HCT116 (cell line): ENCODE measurements at regions not wholly inside any gene's neighbourhood (a gene's known extent, or its start where the extent isn't known, plus 50 kb on each side); places are given as distances from the start of the nearest gene placed in this dataset.

Experiments
- ATAC-seq: fragments of 200-7000 bp; cut with Tn5 transposase; 2 replicates; pipeline ENCODE4 v1.9.1; 2020; ENCODE audit warnings: mild to moderate bottlenecking, moderate library complexity
- BruUV-seq: library from RNA; stranded (reverse); fragments of 400-500 nt; replicated peaks from 2 replicates; lab custom pipeline; 2021; lab: Mats Ljungman, UMichigan
- CTCF ChIA-PET: fragments of 300-600 bp; sonication (Branson Sonifier 250); formaldehyde crosslinking; loops from one replicate; lab custom pipeline; 2021; ENCODE audit warnings: antibody characterized with exemption; lab: Charles Lee
- POLR2A ChIA-PET: fragments of 300-600, 350-600 bp; sonication (Branson Sonifier 250); formaldehyde crosslinking; loops from one replicate; lab custom pipeline; 2021; ENCODE audit warnings: antibody characterized with exemption; lab: Charles Lee
- RAD21 ChIA-PET, 2 experiments: fragments of 300-600 bp; sonication (Branson Sonifier 250); formaldehyde crosslinking; loops; one replicate each; lab custom pipeline; 2023; ENCODE audit warnings: low total read pairs in 2 of 2; ENCODE audit not compliant: uncharacterized antibody in 2 of 2, unreplicated experiment in 2 of 2, low non-redundant PET in 1 of 2; lab: Charles Lee
- DNase-seq: peaks from one replicate; pipeline ENCODE4 v3.0.0-alpha.2; 2010; ENCODE audit warnings: low read depth, low spot score
- H2AFZ ChIP-seq: fragments of 200-600 bp; shearing (Covaris generic), sonication (generic); 2 replicates; pipeline ENCODE4 v1.6.1; 2017; ENCODE audit warnings: low read depth, mixed run types, mixed read lengths, antibody characterized with exemption, low read length; ENCODE audit not compliant: poor library complexity, severe bottlenecking
- H3K27ac ChIP-seq: 2 replicates; pipeline ENCODE4 v1.5.1; 2012; ENCODE audit warnings: low read depth, low read length
- H3K27me3 ChIP-seq: fragments of 200-600 bp; sonication (generic); 2 replicates; pipeline ENCODE4 v1.6.1; 2016; ENCODE audit warnings: mixed run types, low read length, mixed read lengths; ENCODE audit not compliant: insufficient read depth
- H3K36me3 ChIP-seq, 2 experiments: fragments of 200-500 bp in 1 of 2; fragments of 200-600 bp in 1 of 2; sonication (Bioruptor generic) in 1 of 2; sonication (generic) in 1 of 2; 2 replicates each; pipeline versions ENCODE4 v1.5.1 to v1.6.1; 2014 to 2016; ENCODE audit warnings: low read length in 2 of 2, inconsistent platforms in 1 of 2, mixed read lengths in 1 of 2, mixed run types in 1 of 2; ENCODE audit not compliant: insufficient read depth in 2 of 2, control insufficient read depth in 1 of 2
- H3K4me1 ChIP-seq, 2 experiments: fragments of 200-600 bp in 1 of 2; sonication (generic) in 1 of 2; 2 replicates each; pipeline versions ENCODE4 v1.5.1 to v1.6.1; 2012 to 2017; ENCODE audit warnings: low read length in 2 of 2, inconsistent platforms in 1 of 2, mild to moderate bottlenecking in 1 of 2, mixed read lengths in 1 of 2, mixed run types in 1 of 2, moderate library complexity in 1 of 2; ENCODE audit not compliant: insufficient read depth in 2 of 2, control insufficient read depth in 1 of 2
- H3K4me2 ChIP-seq: fragments of 200-600 bp; sonication (generic); 2 replicates; pipeline ENCODE4 v1.6.1; 2017; ENCODE audit warnings: mixed run types, low read length, mixed read lengths
- H3K4me3 ChIP-seq, 2 experiments: fragments of 200-600 bp in 1 of 2; sonication (generic) in 1 of 2; replicated peaks in 1 of 2; 2 replicates each; pipeline ENCODE4 v1.5.1; 2011 to 2016; ENCODE audit warnings: low read length in 2 of 2, control low read depth in 1 of 2, low read depth in 1 of 2, mild to moderate bottlenecking in 1 of 2, mixed read lengths in 1 of 2, mixed run types in 1 of 2
- H3K79me2 ChIP-seq: fragments of 200-600 bp; sonication (generic); 2 replicates; pipeline ENCODE4 v1.6.1; 2017; ENCODE audit warnings: mild to moderate bottlenecking, mixed run types, low read length, moderate library complexity, mixed read lengths; ENCODE audit not compliant: insufficient read depth
- H3K9ac ChIP-seq: fragments of 200-600 bp; sonication (generic); 2 replicates; pipeline ENCODE4 v1.6.1; 2016; ENCODE audit warnings: low read length, mixed read lengths
- H3K9me2 ChIP-seq: fragments of 200-600 bp; sonication (generic), shearing (Covaris generic); 2 replicates; pipeline ENCODE4 v1.6.1; 2017; ENCODE audit warnings: mixed run types, mild to moderate bottlenecking, moderate library complexity; ENCODE audit not compliant: insufficient read depth
- H3K9me3 ChIP-seq, 2 experiments: fragments of 200-500 bp in 1 of 2; fragments of 200-600 bp in 1 of 2; sonication (Bioruptor generic) in 1 of 2; sonication (generic) in 1 of 2; 2 replicates each; pipeline ENCODE4 v1.6.1; 2014 to 2017; ENCODE audit warnings: low read length in 2 of 2, mixed read lengths in 2 of 2, inconsistent platforms in 1 of 2, low read depth in 1 of 2, mild to moderate bottlenecking in 1 of 2, mixed run types in 1 of 2, moderate library complexity in 1 of 2; ENCODE audit not compliant: control insufficient read depth in 1 of 2, insufficient read depth in 1 of 2
- H4K20me1 ChIP-seq: fragments of 200-600 bp; sonication (generic), shearing (Covaris generic); 2 replicates; pipeline ENCODE4 v1.6.1; 2017; ENCODE audit warnings: mixed run types, mild to moderate bottlenecking, moderate library complexity; ENCODE audit not compliant: insufficient read depth
- ATF3 ChIP-seq: IDR thresholded peaks from 2 replicates; pipeline ENCODE4 v1.6.1; 2012
- CBX3 ChIP-seq: IDR thresholded peaks from 2 replicates; pipeline ENCODE4 v1.6.1; 2012; ENCODE audit warnings: low read depth
- CEBPB ChIP-seq: IDR thresholded peaks from 2 replicates; pipeline ENCODE4 v1.6.1; 2012; ENCODE audit warnings: low read depth
- CTCF ChIP-seq, 3 experiments: fragments of 200-600 bp in 1 of 3; sonication (generic) in 1 of 3; IDR thresholded peaks in 2 of 3; conservative IDR thresholded peaks in 1 of 3; 2 replicates each; pipeline ENCODE4 v1.5.1; 2012 to 2017; ENCODE audit warnings: low read depth in 2 of 3, low read length in 2 of 3, antibody characterized with exemption in 1 of 3, borderline replicate concordance in 1 of 3, control low read depth in 1 of 3, mild to moderate bottlenecking in 1 of 3, mixed read lengths in 1 of 3, mixed run types in 1 of 3, moderate library complexity in 1 of 3; ENCODE audit not compliant: insufficient read depth in 1 of 3
- EGR1 ChIP-seq: IDR thresholded peaks from 2 replicates; pipeline ENCODE4 v1.6.1; 2012; ENCODE audit warnings: low read depth
- ELF1 ChIP-seq: IDR thresholded peaks from 2 replicates; pipeline ENCODE4 v1.6.1; 2012; ENCODE audit warnings: low read depth, borderline replicate concordance
- JUND ChIP-seq: IDR thresholded peaks from 2 replicates; pipeline ENCODE4 v1.6.1; 2012
- MAX ChIP-seq: IDR thresholded peaks from 2 replicates; pipeline ENCODE4 v1.6.1; 2012
- POLR2A ChIP-seq: IDR thresholded peaks from 2 replicates; pipeline ENCODE4 v1.7.0; 2011; ENCODE audit warnings: borderline replicate concordance; ENCODE audit not compliant: insufficient read depth, insufficient read length; ENCODE audit errors: extremely low read depth
- POLR2AphosphoS5 ChIP-seq: IDR thresholded peaks from 2 replicates; pipeline ENCODE4 v1.6.1; 2011; ENCODE audit warnings: mild to moderate bottlenecking, low read depth, low read length, moderate library complexity
- RAD21 ChIP-seq: IDR thresholded peaks from 2 replicates; pipeline ENCODE4 v1.6.1; 2012; ENCODE audit warnings: low read depth, mild to moderate bottlenecking
- REST ChIP-seq: IDR thresholded peaks from 2 replicates; pipeline ENCODE4 v1.6.1; 2012; ENCODE audit warnings: low read depth
- TCF7L2 ChIP-seq: IDR thresholded peaks from 2 replicates; pipeline ENCODE4 v1.7.0; 2011; ENCODE audit warnings: borderline replicate concordance, inconsistent platforms; ENCODE audit not compliant: insufficient read depth, insufficient read length; ENCODE audit errors: extremely low read depth
- YY1 ChIP-seq: IDR thresholded peaks from 2 replicates; pipeline ENCODE4 v1.6.1; 2011; ENCODE audit warnings: low read length, low read depth, moderate library complexity, mild to moderate bottlenecking; ENCODE audit not compliant: insufficient replicate concordance; ENCODE audit errors: extremely low read depth
- intact Hi-C: fragments of 100-400 bp; cut with micrococcal nuclease; formaldehyde crosslinking; loops from 2 replicates; pipeline ENCODE4 v1.10.0; 2022

- TF ChIP-seq ATF3 (no peak), RAD21 (no peak)
- TF ChIP-seq, all 23 proteins: peak for 0
These were observed 68.7 kb upstream of the STMND1 start (continued) for GRCh38 chr6:17032988-17033634.

GRCh38 chr6:17032590-17032987, 69.3 kb upstream of the STMND1 start:
- no peak overlapping the region for H3K4me3 ChIP-seq
- ATAC-seq (no peak), DNase-seq (no peak)
- ChIA-PET RAD21 (no interaction called here), POLR2A (no interaction called here), CTCF (interaction anchor here (1.1 kb wide), 1 partner anchor 54 kb away, joined by 3 read pairs; no protein-coding TSS in a partner anchor)
- no peak overlapping the region for H3K9ac ChIP-seq
- H3K4me2 ChIP-seq, result no peak overlapping the region
- TF ChIP-seq ELF1 (no peak), REST (no peak), CBX3 (no peak), CTCF (IDR thresholded peaks at IDR 0.05 in 2 of 3, conservative IDR thresholded peaks at IDR 0.05 in 1 of 3; ENCODE audit: borderline replicate concordance in 1 of 3, insufficient read depth in 1 of 3, low read depth in 2 of 3, low read length in 2 of 3) (no peak), JUND (no peak), MAX (no peak), POLR2A (no peak), POLR2AphosphoS5 (no peak), EGR1 (no peak), CEBPB (no peak), TCF7L2 (no peak), YY1 (no peak)
- no peaks in the 10 kb centered on the region for H3K9me2 ChIP-seq
- H3K27ac ChIP-seq, result no peak overlapping the region
- intact Hi-C loops, result no loop called here
- no peak overlapping the region for H2AFZ ChIP-seq
- no peaks in the 10 kb centered on the region for H3K9me3 ChIP-seq
- H3K27me3 ChIP-seq, result peaks cover 4% of the 10 kb centered on the region; the same call in 1 of the 2 replicates
- no TSS peak for BruUV-seq
- H4K20me1 ChIP-seq, result no peaks in the 10 kb centered on the region
- H3K36me3 ChIP-seq, result no peaks in the 10 kb centered on the region
- H3K4me1 ChIP-seq, result peaks cover 0 to 6% of the 10 kb centered on the region in 2 experiments; a peak in 1 of 4 replicates
- no peaks in the 10 kb centered on the region for H3K79me2 ChIP-seq
